ENCODE measurements at regions not wholly inside any gene's neighbourhood (a gene's known extent, or its start where the extent isn't known, plus 50 kb on each side); places are given as distances from the start of the nearest gene placed in this dataset.

GRCh38 chr4:186018784-186019183, 50.2 kb upstream of the TLR3 start:
- WGBS (ENCODE audit: insufficient coverage), result 71% methylated on average over 2 of the region's 2 CpGs
- ATAC-seq (ENCODE audit: low read depth), result no peak
- no peak overlapping the region for H3K4me3 Mint-ChIP-seq
- Histone ChIP-seq H3K4me3 (ENCODE audit: control extremely low read depth in 1 of 5, extremely low read depth in 1 of 5, insufficient read depth in 1 of 5, low read depth in 2 of 5, low read length in 4 of 5) (no peak overlapping the region), H4K20me1 (ENCODE audit: control insufficient read depth, insufficient read depth, low read length, poor library complexity, severe bottlenecking) (no peaks in the 10 kb centered on the region), H3K4me2 (replicated peaks; ENCODE audit: low read depth, low read length, poor library complexity, severe bottlenecking) (no peak overlapping the region), H3K79me2 (ENCODE audit: control insufficient read depth, insufficient read depth, low read length) (no peaks in the 10 kb centered on the region), H2AFZ (ENCODE audit: insufficient read depth, low read depth, low read length, poor library complexity, severe bottlenecking) (no peak overlapping the region), H3K36me3 (replicated peaks in 1 of 2; ENCODE audit: control extremely low read depth in 1 of 2, control insufficient read depth in 1 of 2, extremely low read depth in 1 of 2, insufficient read depth in 2 of 2, low read length in 1 of 2) (no peaks in the 10 kb centered on the region), H3K9ac (ENCODE audit: low read length) (no peak overlapping the region), H3K4me1 (ENCODE audit: control insufficient read depth in 2 of 2, insufficient read depth in 2 of 2, low read length in 2 of 2) (no peaks in the 10 kb centered on the region), H3K27me3 (replicated peaks in 1 of 4; ENCODE audit: control extremely low read depth in 1 of 4, control insufficient read depth in 3 of 4, insufficient read depth in 4 of 4, low read length in 3 of 4) (peaks cover 0 to 10% (median 0%) of the 10 kb centered on the region in 4 experiments), H3K27ac (ENCODE audit: low read length in 2 of 2) (no peak overlapping the region), H3K9me3 (ENCODE audit: control extremely low read depth in 1 of 3, control insufficient read depth in 2 of 3, insufficient read depth in 1 of 3, low read length in 2 of 3) (peaks cover 0 to 3% (median 0%) of the 10 kb centered on the region in 3 donors)
- intact Hi-C loops (cut with micrococcal nuclease), result no loop called here
- no peak for TF ChIP-seq EZH2 (IDR thresholded peaks at IDR 0.05; ENCODE audit: borderline replicate concordance, insufficient read depth, low read depth, low read length, poor library complexity, severe bottlenecking)
- DNase-seq, result no peak
- ChIA-PET CTCF (interaction anchor here (1.0 to 2.0 kb wide), 2 partner anchors 18 to 378 kb away, joined by 3 to 8 read pairs; no protein-coding TSS in a partner anchor), POLR2A (no interaction called here)
- no peaks in the 10 kb centered on the region for H3K4me1 Mint-ChIP-seq
- H3K9me3 Mint-ChIP-seq (ENCODE audit: insufficient read depth), result no peaks in the 10 kb centered on the region
- H3K27me3 Mint-ChIP-seq, result peaks cover 46% of the 10 kb centered on the region
- H3K27ac Mint-ChIP-seq, result no peak overlapping the region
